Hepatocyte (in vitro differentiated cells): ENCODE measurements at regions not wholly inside any gene's neighbourhood (a gene's known extent, or its start where the extent isn't known, plus 50 kb on each side); places are given as distances from the start of the nearest gene placed in this dataset.

Experiments
- EZH2 ChIP-seq: fragments of 200-600 bp; sonication (generic); IDR thresholded peaks from 2 replicates; pipeline ENCODE4 v1.6.1; 2016; ENCODE audit warnings: antibody characterized with exemption, mild to moderate bottlenecking, borderline replicate concordance
- EZH2phosphoT487 ChIP-seq: fragments of 200-600 bp; sonication (generic); IDR thresholded peaks from one replicate; pipeline ENCODE4 v1.6.1; 2018; ENCODE audit warnings: antibody characterized with exemption, mild to moderate bottlenecking, low read depth, moderate library complexity; ENCODE audit not compliant: unreplicated experiment, severe bottlenecking
- TF ChIP-seq, protein P1 (sequence below): fragments of 200-600 bp; sonication (generic); IDR thresholded peaks from 2 replicates; pipeline ENCODE4 v1.5.1; 2016; ENCODE audit warnings: antibody characterized with exemption, mild to moderate bottlenecking; ENCODE audit not compliant: poor library complexity

DNA sequence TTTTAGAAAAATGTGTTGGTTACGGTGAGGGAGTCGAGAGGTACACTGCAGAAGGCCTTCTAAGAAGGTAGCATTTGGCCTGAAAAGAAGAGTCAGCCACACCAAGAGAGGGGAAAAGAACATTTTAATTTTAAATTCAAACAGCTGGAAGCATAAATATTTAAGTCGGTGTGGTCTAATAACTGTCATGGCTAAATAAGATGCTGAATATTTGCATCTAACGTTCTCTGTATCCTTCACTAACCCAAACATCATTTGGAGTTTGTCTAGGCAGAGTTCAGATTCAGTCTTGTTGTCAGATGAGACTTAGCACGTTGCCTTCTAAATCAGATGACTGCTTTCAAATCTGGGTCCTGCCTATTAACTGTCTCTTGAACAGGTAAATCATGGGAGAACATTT, 583.3 kb downstream of the DIPK2A start:
- TF ChIP-seq EZH2phosphoT487 (no peak), EZH2 (no peak)
- TF ChIP-seq, protein P1, sequence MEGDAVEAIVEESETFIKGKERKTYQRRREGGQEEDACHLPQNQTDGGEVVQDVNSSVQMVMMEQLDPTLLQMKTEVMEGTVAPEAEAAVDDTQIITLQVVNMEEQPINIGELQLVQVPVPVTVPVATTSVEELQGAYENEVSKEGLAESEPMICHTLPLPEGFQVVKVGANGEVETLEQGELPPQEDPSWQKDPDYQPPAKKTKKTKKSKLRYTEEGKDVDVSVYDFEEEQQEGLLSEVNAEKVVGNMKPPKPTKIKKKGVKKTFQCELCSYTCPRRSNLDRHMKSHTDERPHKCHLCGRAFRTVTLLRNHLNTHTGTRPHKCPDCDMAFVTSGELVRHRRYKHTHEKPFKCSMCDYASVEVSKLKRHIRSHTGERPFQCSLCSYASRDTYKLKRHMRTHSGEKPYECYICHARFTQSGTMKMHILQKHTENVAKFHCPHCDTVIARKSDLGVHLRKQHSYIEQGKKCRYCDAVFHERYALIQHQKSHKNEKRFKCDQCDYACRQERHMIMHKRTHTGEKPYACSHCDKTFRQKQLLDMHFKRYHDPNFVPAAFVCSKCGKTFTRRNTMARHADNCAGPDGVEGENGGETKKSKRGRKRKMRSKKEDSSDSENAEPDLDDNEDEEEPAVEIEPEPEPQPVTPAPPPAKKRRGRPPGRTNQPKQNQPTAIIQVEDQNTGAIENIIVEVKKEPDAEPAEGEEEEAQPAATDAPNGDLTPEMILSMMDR: no peak
